Testis (tissue), 2 donors: ENCODE measurements at regions not wholly inside any gene's neighbourhood (a gene's known extent, or its start where the extent isn't known, plus 50 kb on each side); places are given as distances from the start of the nearest gene placed in this dataset.

Source experiments
- DNase-seq: peaks from one replicate; pipeline ENCODE4 v3.0.0-alpha.2; 2019
- H3K27ac ChIP-seq, 2 donors: fragments of 200-600 bp; sonication (generic); one replicate each; pipeline ENCODE4 v1.5.1; 2019
- H3K27me3 ChIP-seq: fragments of 200-600 bp; sonication (generic); one replicate; pipeline ENCODE4 v1.5.1; 2019
- H3K36me3 ChIP-seq: fragments of 200-600 bp; sonication (generic); one replicate; pipeline ENCODE4 v1.5.1; 2017; ENCODE audit warnings: low read depth; ENCODE audit errors: missing control alignments
- H3K4me1 ChIP-seq: fragments of 200-600 bp; sonication (generic); one replicate; pipeline ENCODE4 v1.5.1; 2019
- H3K4me3 ChIP-seq, 2 donors: fragments of 200-600 bp; sonication (generic); one replicate each; pipeline ENCODE4 v1.5.1; 2017 to 2019
- H3K9me3 ChIP-seq: fragments of 200-600 bp; sonication (generic); one replicate; pipeline ENCODE4 v1.5.1; 2017
- POLR2A ChIP-seq: fragments of 450-650 bp; IDR thresholded peaks from one replicate; pipeline ENCODE4 v1.6.1; 2017; ENCODE audit warnings: antibody characterized with exemption, mild to moderate bottlenecking, moderate library complexity
- WGBS, 2 donors: methylation state at CpG; one replicate each; pipeline ENCODE4 v1.1.5; 2018; 5-methylcytosine and 5-hydroxymethylcytosine counted together
- intact Hi-C: fragments of 100-400 bp; cut with DNase I; formaldehyde crosslinking; loops from one replicate; pipeline ENCODE4 v1.15.1; 2023; ENCODE audit warnings: low total_unique reads
- TF ChIP-seq, protein P1 (sequence below), 3 experiments: fragments of 450-650 bp in 2 of 3; fragments of 200-600 bp in 1 of 3; sonication (generic) in 1 of 3; IDR thresholded peaks; one replicate each; pipeline ENCODE4 v1.5.1; 2016 to 2019; ENCODE audit warnings: antibody characterized with exemption in 3 of 3, mild to moderate bottlenecking in 2 of 3, moderate library complexity in 1 of 3

- H3K27me3 ChIP-seq: no peaks in the 10 kb centered on the region
- DNase-seq: no peak
- H3K36me3 ChIP-seq: no peaks in the 10 kb centered on the region
- TF ChIP-seq, protein P1, sequence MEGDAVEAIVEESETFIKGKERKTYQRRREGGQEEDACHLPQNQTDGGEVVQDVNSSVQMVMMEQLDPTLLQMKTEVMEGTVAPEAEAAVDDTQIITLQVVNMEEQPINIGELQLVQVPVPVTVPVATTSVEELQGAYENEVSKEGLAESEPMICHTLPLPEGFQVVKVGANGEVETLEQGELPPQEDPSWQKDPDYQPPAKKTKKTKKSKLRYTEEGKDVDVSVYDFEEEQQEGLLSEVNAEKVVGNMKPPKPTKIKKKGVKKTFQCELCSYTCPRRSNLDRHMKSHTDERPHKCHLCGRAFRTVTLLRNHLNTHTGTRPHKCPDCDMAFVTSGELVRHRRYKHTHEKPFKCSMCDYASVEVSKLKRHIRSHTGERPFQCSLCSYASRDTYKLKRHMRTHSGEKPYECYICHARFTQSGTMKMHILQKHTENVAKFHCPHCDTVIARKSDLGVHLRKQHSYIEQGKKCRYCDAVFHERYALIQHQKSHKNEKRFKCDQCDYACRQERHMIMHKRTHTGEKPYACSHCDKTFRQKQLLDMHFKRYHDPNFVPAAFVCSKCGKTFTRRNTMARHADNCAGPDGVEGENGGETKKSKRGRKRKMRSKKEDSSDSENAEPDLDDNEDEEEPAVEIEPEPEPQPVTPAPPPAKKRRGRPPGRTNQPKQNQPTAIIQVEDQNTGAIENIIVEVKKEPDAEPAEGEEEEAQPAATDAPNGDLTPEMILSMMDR (IDR thresholded peaks at IDR 0.05): no peak
- no peak for TF ChIP-seq POLR2A
- H3K4me3 ChIP-seq: no peak overlapping the region
- no peaks in the 10 kb centered on the region for H3K9me3 ChIP-seq
- no peak overlapping the region for H3K27ac ChIP-seq
- 89 to 91% methylated on average over 6 of the region's 6 CpGs for WGBS, 2 donors
- intact Hi-C loops: no loop called here
- no peaks in the 10 kb centered on the region for H3K4me1 ChIP-seq
Observed at GRCh38 chr2:3129867-3130266, 247.8 kb downstream of the EIPR1 start.

DNA sequence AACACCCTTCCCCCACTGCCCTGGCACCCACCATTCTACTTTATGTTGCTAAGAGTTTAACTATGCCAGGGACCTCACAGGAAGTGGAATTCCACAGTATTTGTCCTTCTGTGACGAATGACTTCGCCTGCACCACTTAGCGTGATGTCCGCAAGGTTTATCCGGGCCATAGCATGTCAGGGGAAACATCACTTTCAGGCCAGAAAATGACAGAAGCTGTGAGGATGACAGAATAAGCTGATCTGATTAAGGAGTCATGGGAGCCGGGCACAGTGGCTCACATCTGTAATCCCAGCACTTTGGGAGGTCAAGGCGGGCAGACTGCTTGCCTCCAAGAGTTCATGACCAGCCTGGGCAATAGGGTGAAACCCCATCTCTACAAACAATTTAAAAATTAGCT is 248.8 kb downstream of the EIPR1 start:
- no peak overlapping the region for H3K4me3 ChIP-seq
- no peaks in the 10 kb centered on the region for H3K4me1 ChIP-seq
- no peaks in the 10 kb centered on the region for H3K9me3 ChIP-seq
- H3K27ac ChIP-seq: no peak overlapping the region
- no peaks in the 10 kb centered on the region for H3K27me3 ChIP-seq
- H3K36me3 ChIP-seq: no peaks in the 10 kb centered on the region
- WGBS, 2 donors: 90 to 92% methylated on average over 6 to 7 of the region's 7 CpGs
- TF ChIP-seq, protein P1 (IDR thresholded peaks at IDR 0.05): no peak
- no peak for TF ChIP-seq POLR2A
- intact Hi-C loops: no loop called here
- no peak for DNase-seq

DNA sequence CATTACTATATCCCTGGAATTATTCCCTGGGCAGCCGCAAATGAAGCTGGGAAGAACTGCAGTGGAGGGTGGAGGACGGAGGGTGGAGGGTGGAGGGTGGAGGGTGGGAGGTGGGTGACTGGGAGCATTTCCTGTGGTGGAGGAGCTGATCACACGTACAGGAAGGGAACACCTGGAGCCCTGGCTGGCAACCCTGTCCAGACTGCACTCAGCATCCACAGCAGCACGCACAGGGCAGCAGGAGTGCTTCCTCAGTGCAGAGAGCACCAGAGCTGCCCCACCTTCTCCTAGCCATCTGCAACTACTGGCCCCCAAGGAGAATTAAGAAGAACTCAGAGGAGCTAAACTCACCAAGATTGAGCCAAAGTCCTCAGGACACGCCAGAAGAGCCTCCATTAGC is 249.9 kb downstream of the EIPR1 start:
- no peak overlapping the region for H3K27ac ChIP-seq
- intact Hi-C loops: no loop called here
- no peaks in the 10 kb centered on the region for H3K4me1 ChIP-seq
- H3K36me3 ChIP-seq: no peaks in the 10 kb centered on the region
- H3K27me3 ChIP-seq: no peaks in the 10 kb centered on the region
- TF ChIP-seq POLR2A: no peak
- TF ChIP-seq, protein P1 (IDR thresholded peaks at IDR 0.05): no peak
- WGBS, 2 donors: 73 to 74% methylated on average over 5 of the region's 5 CpGs
- DNase-seq: no peak
- H3K9me3 ChIP-seq: no peaks in the 10 kb centered on the region
- no peak overlapping the region for H3K4me3 ChIP-seq

GRCh38 chr2:3126911-3127621 is 250.6 kb downstream of the EIPR1 start:
- WGBS, 2 donors: 77 to 82% methylated on average over 22 to 23 of the region's 23 CpGs
- Histone ChIP-seq H3K27ac (no peak overlapping the region), H3K4me1 (no peaks in the 10 kb centered on the region), H3K9me3 (no peaks in the 10 kb centered on the region), H3K27me3 (no peaks in the 10 kb centered on the region), H3K4me3 (no peak overlapping the region), H3K36me3 (no peaks in the 10 kb centered on the region)
- TF ChIP-seq POLR2A: no peak
- TF ChIP-seq, protein P1 (IDR thresholded peaks at IDR 0.05): no peak
- intact Hi-C loops: no loop called here
- DNase-seq: no peak
